ENCODE measurements at regions not wholly inside any gene's neighbourhood (a gene's known extent, or its start where the extent isn't known, plus 50 kb on each side); places are given as distances from the start of the nearest gene placed in this dataset.
"Not testable (repeated sequence)": the region's sequence is repeated elsewhere in the genome, so short reads cannot be mapped to it uniquely, and the experiment has no call there.

- DNase-seq (ENCODE audit: low spot score): no peak
These were observed 779.1 kb upstream of the SEMA6D start for GRCh38 chr15:46938169-46938568.

- no peak for DNase-seq (ENCODE audit: low spot score)
These were observed 776.1 kb upstream of the SEMA6D start for GRCh38 chr15:46941241-46941640.

GRCh38 chr15:46946953-46947352 is 770.4 kb upstream of the SEMA6D start:
- no peak for DNase-seq (ENCODE audit: low spot score)

GRCh38 chr15:46955576-46955975 is 761.7 kb upstream of the SEMA6D start:
- no peak for DNase-seq (ENCODE audit: low spot score)

GRCh38 chr15:46956456-46956855 is 760.8 kb upstream of the SEMA6D start:
- DNase-seq (ENCODE audit: low spot score): no peak

- no peak for DNase-seq (ENCODE audit: low spot score)
These were observed 760.4 kb upstream of the SEMA6D start for GRCh38 chr15:46956881-46957280.

GRCh38 chr15:46960581-46960980 is 756.7 kb upstream of the SEMA6D start:
- no peak for DNase-seq (ENCODE audit: low spot score)

GRCh38 chr15:46961795-46962194 is 755.5 kb upstream of the SEMA6D start:
- no peak for DNase-seq (ENCODE audit: low spot score)

- not testable (repeated sequence) for DNase-seq (ENCODE audit: low spot score)
These were observed 729.2 kb upstream of the SEMA6D start for GRCh38 chr15:46988055-46988454.

GRCh38 chr15:46996359-46996758 is 720.9 kb upstream of the SEMA6D start:
- DNase-seq (ENCODE audit: low spot score): no peak

- no peak for DNase-seq (ENCODE audit: low spot score)
These were observed 719.8 kb upstream of the SEMA6D start for GRCh38 chr15:46997501-46997900.

GRCh38 chr15:47003568-47003967 is 713.7 kb upstream of the SEMA6D start:
- no peak for DNase-seq (ENCODE audit: low spot score)

GRCh38 chr15:47013446-47013845 is 703.9 kb upstream of the SEMA6D start:
- no peak for DNase-seq (ENCODE audit: low spot score)

- no peak for DNase-seq (ENCODE audit: low spot score)
These were observed 689.9 kb upstream of the SEMA6D start for GRCh38 chr15:47027322-47027946.

- DNase-seq (ENCODE audit: low spot score): no peak
These were observed 681.6 kb upstream of the SEMA6D start for GRCh38 chr15:47035475-47036406.

GRCh38 chr15:47037003-47037402 is 680.3 kb upstream of the SEMA6D start:
- DNase-seq (ENCODE audit: low spot score): no peak

- DNase-seq (ENCODE audit: low spot score): no peak
These were observed 678.1 kb upstream of the SEMA6D start for GRCh38 chr15:47039225-47039624.

GRCh38 chr15:47041301-47041700 is 676.0 kb upstream of the SEMA6D start:
- DNase-seq (ENCODE audit: low spot score): no peak

- not testable (repeated sequence) for DNase-seq (ENCODE audit: low spot score)
These were observed 669.3 kb upstream of the SEMA6D start for GRCh38 chr15:47047981-47048380.

GRCh38 chr15:47066392-47066791 is 650.9 kb upstream of the SEMA6D start:
- DNase-seq (ENCODE audit: low spot score): no peak

- DNase-seq (ENCODE audit: low spot score): not testable (repeated sequence)
These were observed 639.5 kb upstream of the SEMA6D start for GRCh38 chr15:47077846-47078245.

- no peak for DNase-seq (ENCODE audit: low spot score)
These were observed 621.5 kb upstream of the SEMA6D start for GRCh38 chr15:47095833-47096232.

GRCh38 chr15:47098526-47098925 is 618.8 kb upstream of the SEMA6D start:
- not testable (repeated sequence) for DNase-seq (ENCODE audit: low spot score)
